ENCODE measurements at regions not wholly inside any gene's neighbourhood (a gene's known extent, or its start where the extent isn't known, plus 50 kb on each side); places are given as distances from the start of the nearest gene placed in this dataset.

DNA sequence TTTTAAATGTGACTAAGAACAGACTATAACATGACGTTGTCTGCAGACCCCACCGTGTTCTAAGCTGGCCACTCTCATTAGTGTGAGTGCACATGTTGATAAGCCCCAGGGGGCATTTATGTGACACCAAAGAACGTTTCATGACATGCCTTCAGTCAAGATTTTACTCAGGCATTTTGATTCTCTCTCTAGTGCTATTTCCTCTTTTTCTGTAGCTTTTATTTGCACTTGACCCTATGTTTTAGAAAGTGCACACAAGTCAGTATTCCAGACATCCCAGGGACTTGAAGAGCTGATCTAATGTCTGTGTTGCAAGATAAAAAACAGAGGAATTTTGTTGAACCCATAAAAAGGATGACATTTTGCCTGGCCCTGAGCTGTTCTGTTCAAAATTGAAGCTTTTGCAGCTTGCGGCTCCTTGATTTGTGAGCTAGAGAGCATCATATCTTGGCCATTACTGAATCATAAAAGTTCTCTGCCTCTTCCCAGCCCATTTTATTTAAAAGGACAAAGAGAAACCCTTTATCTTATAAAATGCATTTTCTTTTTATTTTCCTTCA is 80.9 kb upstream of the TYRP1 start:
- no peak for DNase-seq

DNA sequence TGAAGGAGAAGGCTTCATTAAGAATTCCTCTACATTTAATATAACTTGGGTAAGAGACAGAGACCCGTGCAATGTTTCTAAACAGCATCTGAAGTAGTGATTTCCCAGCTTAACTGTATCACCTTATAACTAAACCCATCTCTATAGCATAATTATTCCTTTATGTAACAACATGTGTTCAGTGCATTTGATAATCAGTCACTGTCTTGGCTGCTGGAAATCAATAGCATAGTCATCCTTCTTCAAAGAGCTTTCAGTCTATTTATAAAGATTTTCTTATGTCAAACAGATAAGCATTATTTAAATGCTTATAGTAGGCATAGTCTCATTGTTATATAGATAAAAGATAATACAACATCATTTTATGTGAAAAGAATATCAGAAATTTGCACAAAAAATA is 80.1 kb upstream of the TYRP1 start:
- DNase-seq, result no peak

DNA sequence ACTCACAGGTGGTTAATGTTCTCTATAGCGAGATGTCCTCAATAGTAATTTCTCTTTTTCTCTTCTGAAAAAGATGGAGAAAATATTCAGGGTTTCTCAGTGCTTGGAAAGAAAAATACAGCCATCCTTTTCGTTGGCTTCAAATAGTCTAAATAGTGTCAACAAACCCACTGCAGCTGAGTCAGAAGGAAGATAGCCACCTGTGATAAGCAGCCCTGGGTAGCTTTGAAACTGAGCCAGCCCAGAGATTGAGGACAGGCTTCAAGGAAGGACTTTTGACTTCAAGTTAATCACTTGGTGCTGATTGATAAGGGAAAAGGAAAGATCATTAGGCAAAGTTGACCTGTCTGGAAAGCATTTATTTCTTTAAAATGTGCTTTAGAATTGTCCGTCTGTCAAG is 78.7 kb upstream of the TYRP1 start:
- no peak for DNase-seq

DNA sequence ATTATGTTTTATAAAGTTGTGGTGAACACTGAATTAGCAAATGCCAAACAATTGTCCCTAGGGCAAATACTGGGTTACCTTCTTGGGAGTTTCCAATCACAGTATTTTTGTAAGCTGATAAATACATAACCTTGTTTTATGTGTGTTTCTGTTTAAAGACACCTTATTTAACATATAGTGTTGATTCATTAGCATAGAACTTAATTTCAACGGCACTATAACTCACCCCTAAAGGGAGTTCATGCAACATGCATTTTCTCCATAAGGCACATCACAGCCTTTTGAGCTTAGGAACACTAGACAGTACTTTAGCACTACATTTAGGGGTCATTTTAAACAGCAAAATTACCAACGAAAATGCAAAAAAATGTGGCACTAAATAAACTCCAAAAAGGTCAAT is 74.2 kb upstream of the TYRP1 start:
- DNase-seq, result no peak

DNA sequence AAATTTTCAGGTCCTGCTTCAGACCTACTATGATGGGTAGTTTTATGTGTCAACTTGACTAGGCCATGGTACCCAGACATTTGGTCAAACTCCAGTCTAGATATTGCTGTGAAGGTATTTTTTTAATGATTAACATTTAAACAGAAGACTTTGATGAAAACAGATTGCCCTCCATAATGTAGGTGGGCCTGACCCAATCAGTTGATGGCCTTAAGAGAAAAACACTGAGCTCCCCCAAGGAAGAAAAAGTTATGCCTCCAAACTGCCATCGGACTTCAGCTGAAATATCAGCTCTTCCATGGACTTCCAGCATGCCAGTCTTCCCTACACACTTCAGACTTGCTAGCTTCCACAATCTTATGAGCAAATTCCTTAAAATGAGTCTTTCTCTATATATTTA is 67.3 kb upstream of the TYRP1 start:
- no peak for DNase-seq

DNA sequence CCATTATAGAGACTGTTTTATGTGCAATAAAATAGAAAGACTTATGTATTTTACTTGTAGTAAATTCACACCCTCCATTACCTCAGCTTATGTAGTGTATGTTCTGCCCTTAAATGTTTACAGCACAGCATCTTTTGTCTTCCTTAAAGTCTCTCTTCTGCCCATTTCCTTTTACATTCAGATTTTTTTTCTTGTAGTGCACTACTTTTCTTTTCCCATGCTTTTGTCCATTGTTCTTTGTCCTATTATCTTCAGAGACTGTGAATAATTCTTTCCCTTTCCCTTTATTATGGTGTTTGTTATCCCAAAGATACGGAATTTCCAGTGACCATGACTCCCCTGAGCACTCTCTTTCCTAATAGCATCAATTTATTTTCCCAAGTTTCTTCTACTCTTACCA is 66.1 kb upstream of the TYRP1 start:
- no peak for DNase-seq

DNA sequence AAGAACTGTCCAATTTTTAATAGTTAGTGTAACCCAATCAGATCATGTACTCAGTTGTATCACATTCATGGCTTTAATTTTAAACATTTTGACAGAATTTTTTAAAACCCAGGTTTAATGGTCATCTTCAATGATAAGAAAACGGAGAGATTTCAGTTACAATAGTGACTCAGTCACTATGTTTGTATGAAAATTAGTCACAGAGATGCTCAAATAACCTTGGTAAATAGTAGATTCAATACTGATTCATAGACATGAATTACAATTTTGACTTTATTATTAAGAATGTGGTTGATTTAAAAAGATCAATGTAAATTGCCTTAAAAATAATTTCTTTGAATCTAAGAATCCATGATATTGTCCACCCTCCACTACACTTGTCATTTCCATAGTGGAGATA is 64.6 kb upstream of the TYRP1 start:
- no peak for DNase-seq

DNA sequence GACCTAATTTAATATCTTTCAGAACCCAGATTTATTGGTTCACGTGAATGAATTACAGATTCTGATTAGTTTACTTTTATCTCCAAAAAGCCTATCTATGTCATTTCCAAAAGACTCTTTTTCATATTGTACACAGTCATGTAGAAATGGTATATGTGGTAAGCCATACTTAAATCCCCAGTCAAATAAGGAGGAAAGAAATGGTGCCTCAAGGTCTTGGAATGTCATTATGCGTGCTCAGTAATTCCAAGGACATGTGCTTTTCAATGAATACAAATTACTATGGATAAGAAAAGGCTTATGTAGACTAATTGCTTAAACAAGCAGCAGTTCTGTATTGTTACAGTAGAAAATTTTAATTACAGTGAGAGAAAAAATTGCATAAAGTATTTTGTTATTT is 64.1 kb upstream of the TYRP1 start:
- DNase-seq, result no peak

DNA sequence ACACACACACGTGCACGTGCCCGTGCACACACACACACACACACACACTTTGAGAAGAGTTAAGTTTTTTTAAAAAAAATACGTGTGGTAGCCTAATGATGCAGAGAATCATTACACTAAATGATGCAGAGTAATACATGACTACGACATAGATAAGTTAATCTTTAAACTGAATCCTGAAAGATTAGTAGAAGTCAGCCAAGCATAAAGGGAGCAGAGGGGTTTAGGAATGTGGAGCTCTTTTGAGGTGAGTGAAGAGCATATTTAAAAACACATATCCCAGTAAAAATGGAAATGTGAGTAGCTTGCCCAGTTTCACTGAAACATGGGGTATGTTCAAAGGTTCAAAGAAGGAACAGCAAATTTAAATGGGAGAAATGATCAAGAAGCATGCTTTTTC is 61.3 kb upstream of the TYRP1 start:
- DNase-seq, result no peak

DNA sequence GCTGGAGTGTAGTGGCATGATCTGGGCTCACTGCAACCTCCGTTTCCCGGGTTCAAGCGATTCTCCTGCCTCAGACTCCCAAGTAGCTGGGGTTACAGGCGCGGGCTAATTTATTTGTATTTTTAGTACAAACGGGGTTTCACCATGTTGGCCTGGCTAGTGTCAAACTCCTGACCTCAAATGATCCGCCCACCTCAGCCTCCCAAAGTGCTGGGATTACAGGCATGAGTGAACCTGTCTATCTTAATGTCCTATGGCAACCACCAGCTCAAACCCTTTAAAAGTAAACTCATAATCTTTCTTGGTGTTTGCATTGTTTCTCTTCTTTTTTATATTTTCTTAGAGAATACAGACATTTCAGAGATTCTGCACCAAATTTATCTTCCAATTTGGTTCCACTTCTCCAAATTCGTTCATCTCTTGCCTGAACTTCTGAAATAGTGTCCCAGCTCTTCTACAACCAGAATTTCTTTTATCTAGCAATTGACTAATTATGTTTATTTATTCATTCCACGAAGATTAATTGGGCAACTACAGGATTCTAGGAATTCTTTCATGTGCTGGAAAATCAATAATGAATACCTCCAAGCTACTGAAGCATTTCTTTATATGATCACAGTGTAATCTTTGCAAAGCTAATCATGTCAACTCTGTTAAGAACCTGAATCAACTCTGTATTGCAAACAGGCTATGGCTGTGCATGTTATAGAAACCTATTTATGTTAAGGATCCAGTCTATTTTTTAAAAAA is 60.0 kb upstream of the TYRP1 start:
- DNase-seq, result no peak

DNA sequence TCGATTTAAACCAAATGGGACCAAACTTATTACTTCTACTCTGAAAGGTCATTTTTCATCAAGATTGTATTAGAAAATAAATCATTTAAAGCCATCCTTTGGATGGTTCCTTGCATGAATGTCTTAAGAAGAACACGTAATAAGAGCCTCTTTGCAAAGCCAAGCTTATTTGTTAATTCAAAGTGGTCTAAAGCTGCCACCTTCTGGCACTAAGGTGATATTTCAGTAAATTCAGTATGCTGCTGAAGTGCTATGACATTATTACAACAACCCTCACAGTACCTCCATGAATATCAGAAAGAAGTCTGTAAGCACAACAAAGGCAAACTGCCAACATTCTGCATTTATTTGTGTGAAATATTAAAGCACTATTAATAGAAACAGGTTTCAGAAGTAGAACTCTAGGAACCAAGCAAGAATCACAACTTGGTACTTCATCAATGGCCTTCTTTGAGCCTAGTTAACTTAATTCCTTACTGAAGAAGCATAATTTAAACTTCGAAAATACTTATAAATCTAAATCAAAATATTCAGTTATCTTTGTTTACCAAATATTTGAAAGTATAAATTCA is 53.1 kb upstream of the TYRP1 start:
- DNase-seq, result peak; percentile 0

DNA sequence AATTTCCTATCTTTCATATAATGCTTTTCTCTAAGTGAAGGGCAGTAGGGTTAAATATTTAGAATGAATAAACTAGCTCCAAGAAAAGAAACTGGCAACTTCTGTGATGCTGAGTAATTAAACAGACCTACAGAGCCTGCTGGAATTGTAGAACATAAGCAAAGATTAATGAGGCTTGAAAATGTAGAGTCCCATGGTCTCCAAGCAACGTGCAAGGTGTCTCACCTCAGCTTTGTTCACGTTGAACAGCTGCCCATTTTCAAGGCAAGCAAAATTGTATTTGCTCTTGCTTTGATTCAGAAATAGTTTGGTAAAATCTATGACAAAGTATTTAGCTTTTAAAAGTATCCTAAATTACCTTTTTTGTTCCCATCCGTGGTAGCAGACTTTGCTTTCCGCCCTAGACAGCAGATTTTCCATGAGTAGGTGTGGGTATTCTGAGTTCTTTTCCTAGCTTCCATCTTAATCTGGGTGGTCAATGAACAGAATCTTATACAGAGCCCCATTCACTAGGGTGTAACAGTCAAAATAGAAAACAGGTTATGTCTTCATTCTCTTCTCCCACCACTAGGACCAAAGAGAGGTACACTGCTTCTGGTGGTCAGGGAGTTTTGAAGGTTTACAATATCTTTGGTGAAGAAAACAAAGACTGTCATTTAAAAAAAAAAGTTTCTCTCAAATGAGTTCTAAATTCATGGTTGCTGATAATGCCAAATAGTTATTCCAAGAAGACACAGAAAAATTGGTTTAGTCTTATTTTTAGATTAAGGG is 52.1 kb upstream of the TYRP1 start:
- DNase-seq, result no peak

Measured in GDM1 (cell line).